ENCODE measurements at regions not wholly inside any gene's neighbourhood (a gene's known extent, or its start where the extent isn't known, plus 50 kb on each side); places are given as distances from the start of the nearest gene placed in this dataset.

- H3K27ac ChIP-seq: no peak overlapping the region
- TF ChIP-seq CTCF (conservative IDR thresholded peaks at IDR 0.05) (no peak), ZFX (IDR thresholded peaks at IDR 0.05) (no peak)
These were observed 267.2 kb downstream of the GLRX3 start for GRCh38 chr10:130403153-130404075.

DNA sequence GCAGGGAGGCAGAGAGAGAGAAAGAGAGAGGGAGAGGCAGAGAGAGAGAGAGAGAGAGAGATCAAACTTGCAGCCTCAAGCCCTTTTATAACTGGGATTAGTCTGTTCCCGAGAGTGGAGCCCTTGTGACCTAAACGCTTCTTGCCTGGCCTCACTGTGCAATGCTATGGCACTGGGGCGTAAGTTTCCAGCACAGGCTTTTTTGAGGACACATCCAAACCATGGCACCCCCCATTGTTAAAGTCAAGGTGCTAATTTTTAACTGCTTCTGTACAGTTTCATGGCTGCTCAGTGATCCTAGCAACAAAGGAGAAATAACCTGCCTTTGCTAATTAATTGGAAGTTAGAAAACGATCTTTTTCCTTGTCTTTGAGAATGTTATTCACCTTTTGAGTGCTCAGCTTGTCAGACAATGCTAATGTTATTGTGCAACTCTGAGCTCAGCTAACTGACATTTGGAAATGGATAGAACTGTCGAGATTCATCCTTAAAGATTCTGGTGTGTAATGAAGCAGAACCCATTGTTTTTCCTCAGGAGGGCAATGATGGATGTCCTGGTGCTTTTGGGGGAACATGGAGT lies 268.4 kb downstream of the GLRX3 start:
- no peak overlapping the region for H3K27ac ChIP-seq
- no peak for TF ChIP-seq ZFX (IDR thresholded peaks at IDR 0.05)
- TF ChIP-seq CTCF (conservative IDR thresholded peaks at IDR 0.05): no peak

DNA sequence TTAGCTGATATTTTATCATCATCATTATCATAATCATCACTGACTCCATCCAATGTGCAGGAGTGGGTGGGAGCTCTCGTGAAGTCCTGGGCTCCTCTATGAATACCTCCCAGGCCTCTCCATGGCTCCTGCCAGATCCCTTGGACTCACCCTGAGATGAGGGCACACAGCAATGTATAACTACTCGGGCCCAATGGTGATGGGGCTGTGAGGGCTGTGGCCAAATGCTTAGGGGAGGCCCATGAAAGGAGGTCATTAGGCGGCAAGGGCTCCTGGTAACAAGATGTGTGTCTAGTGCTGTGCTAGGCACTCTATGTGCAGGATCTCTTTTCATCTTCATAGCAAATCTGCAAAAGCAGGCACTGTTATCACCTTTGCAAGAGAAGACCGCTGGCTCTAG lies 270.9 kb downstream of the GLRX3 start:
- TF ChIP-seq CTCF (conservative IDR thresholded peaks at IDR 0.05) (no peak), ZFX (IDR thresholded peaks at IDR 0.05) (no peak)
- H3K27ac ChIP-seq: no peak overlapping the region

DNA sequence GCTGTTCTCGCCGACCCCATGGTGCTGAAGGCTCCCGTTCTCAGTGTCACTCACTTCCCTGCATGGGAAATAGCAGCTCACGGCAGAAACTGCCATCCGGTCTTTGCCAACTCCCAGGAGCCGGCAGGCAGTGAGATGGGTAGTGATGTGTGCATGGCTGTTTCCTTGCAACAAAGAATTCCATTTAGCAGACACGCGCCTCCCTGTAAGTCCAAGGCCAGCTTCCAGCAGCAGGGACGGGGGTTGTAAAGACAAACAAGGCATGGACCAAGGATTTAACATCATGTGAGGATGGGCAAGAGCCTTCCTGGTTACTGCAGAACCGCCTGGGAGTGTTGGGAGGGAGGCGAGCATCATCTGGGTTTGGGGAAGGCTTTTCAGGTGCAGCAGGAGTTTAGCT lies 273.1 kb downstream of the GLRX3 start:
- no peak for TF ChIP-seq CTCF (conservative IDR thresholded peaks at IDR 0.05)
- no peak for TF ChIP-seq ZFX (IDR thresholded peaks at IDR 0.05)
- no peak overlapping the region for H3K27ac ChIP-seq

DNA sequence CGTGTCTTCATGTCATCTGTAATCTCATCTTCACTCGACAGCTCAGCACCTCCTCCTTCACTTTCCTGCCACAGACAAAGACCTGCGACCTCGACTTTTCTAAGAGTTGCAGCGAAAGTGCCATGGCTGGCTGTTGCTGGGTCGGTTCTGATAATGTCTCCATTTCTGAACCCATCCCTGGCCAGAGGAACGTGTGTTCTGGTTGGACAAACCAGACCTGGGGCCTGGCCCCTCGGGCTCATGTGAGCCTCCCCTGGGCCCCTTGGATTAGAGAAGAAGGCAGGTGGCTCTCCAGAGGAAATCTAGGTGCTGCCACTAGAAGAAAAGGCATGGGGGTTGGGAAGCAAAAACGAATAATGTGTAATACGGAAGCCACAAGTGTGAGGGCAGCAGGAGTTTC lies 273.7 kb downstream of the GLRX3 start:
- H3K27ac ChIP-seq: no peak overlapping the region
- TF ChIP-seq ZFX (IDR thresholded peaks at IDR 0.05) (no peak), CTCF (conservative IDR thresholded peaks at IDR 0.05) (no peak)

GRCh38 chr10:130411496-130412085 lies 275.4 kb downstream of the GLRX3 start:
- TF ChIP-seq CTCF (conservative IDR thresholded peaks at IDR 0.05) (no peak), ZFX (IDR thresholded peaks at IDR 0.05) (no peak)
- no peak overlapping the region for H3K27ac ChIP-seq

DNA sequence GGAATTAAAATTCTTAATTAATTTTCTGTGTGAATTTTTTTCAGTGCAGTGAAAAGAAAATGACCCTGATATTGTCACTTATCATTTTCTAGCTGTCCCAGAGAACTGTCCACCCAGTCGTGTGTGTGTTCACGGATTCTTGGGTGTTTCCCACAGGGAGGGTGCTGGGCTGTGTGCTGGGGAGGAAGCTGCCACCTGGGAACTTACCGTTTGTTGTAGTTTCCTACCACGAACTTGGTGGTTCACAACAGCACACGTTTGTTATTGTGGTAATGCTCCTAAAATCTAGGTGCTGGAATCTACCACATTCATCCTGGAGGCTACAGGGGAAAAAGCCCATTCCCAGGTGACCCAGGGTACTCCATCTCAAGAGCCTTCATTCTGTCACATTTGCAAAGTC lies 276.1 kb downstream of the GLRX3 start:
- TF ChIP-seq CTCF (conservative IDR thresholded peaks at IDR 0.05): no peak
- TF ChIP-seq ZFX (IDR thresholded peaks at IDR 0.05): no peak
- no peak overlapping the region for H3K27ac ChIP-seq
